ENCODE measurements at regions not wholly inside any gene's neighbourhood (a gene's known extent, or its start where the extent isn't known, plus 50 kb on each side); places are given as distances from the start of the nearest gene placed in this dataset.
"Not testable (repeated sequence)": the region's sequence is repeated elsewhere in the genome, so short reads cannot be mapped to it uniquely, and the experiment has no call there.

DNA sequence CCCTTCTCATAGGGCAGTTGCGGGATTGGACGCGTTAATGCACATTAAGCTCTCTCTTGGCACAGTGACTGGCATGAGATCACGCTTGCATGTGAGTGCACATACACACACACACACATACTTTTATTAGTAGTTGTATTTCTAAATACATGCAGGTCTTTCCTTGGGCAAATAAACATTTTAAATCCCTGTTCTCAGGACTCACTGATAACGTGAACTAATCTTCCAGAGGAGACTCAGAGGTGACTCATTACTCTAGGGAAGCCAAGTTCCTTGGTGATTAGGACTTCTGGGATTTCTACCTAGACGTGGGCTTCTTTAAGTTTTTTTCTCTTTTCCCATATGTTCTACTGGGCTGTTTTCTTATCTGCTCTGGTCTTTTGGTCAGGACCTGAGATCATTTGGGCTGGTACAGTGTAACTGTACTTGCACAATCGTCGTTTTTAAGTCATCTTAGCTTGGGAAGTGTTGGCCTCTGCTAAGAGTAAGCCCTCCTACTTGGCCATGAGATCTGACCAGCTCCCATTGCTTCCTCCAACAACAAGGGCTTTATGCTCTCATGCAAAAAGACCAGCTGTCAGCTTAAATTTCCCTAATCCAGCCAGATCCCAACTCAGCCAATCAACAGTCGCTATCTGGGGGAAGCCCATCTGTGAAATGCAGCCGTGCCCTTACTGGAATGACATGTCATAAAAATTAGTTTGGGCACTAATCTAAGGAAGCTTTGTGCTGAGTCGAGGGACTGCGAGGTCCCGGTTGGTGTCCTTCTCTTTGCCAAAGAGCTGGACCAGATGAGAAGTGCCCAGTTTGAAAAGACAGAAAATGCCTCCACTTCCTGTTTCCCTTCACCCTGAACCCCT, 176.4 kb upstream of the ANKRD55 start:
- DNase-seq (ENCODE audit: low read depth in 4 of 4, low spot score in 3 of 4) = no peak

DNA sequence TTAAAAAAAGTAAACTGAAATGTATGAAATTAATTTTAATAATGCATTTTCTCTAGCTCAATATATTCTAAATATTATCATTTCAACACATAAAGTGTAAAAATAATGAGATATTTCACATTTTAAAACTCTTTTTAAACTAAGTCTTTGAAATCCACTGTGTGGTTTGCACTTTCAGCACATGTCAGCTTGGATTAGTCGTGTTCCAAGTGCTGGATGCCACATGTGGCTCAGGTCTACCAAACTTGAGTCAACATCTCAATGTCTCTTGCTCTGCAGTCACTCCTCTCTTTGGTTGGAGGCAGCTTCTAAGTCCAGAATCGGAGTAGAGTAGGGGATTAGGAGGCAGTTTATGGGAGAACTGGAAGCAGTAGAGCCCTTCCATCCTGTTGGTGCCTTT, 173.7 kb upstream of the ANKRD55 start:
- DNase-seq (ENCODE audit: low read depth in 4 of 4, low spot score in 3 of 4) = no peak

DNA sequence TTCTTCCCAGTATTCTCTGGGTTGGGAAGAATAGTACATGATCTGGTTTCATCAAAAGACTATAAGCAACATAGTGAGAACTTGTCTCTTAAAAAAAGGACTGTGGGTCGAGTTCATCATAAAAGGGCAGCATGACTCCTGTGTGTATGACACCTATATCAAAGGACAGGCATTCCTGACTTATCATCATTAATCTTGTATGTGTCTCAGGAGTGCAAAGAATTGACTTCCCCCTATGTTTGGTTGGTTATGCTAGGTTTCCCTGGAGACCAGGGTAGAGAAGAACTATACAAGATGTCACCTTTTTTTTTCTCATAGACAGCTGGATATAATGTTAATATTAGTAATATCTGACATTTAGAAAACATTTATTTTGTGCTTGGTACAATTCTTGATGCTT, 173.1 kb upstream of the ANKRD55 start:
- DNase-seq (ENCODE audit: low read depth in 4 of 4, low spot score in 3 of 4) = no peak

DNA sequence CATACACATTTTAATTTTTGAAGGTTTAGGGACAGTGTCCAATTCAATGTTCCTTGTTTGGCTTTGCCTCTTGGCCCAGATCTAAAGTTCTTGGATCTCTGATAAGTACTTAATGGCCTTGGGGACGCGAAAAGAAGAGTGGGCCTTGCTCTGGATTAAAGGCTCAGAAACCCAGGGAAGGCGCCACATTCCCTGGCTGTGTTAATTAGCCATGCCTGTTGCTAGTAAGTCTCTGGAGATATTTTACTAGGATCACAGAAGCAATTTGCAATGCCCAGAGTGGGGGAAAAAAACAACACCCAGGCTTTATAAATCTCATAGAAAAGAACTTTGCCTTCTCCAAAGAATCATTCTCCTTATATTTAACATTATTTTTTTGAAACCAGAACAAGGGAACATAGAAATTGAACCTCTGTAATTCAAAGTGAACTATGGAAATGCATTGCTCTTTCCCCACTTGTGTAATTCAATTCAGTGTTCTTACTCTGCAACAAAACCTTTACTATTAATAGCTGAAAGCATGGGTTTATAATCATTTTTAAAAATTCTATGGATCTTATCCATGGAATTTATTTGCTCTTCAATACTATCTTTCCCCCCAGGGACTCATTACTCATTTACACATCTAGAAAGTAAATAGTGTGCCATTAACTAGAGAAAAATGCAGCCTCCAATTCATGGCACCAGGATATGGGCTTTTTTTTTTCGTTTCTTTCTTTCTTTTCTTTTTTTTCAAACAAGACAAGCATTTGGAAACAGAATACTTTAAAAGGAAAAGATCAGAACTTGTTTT, 172.2 kb upstream of the ANKRD55 start:
- no peak for DNase-seq (ENCODE audit: low read depth in 4 of 4, low spot score in 3 of 4)

DNA sequence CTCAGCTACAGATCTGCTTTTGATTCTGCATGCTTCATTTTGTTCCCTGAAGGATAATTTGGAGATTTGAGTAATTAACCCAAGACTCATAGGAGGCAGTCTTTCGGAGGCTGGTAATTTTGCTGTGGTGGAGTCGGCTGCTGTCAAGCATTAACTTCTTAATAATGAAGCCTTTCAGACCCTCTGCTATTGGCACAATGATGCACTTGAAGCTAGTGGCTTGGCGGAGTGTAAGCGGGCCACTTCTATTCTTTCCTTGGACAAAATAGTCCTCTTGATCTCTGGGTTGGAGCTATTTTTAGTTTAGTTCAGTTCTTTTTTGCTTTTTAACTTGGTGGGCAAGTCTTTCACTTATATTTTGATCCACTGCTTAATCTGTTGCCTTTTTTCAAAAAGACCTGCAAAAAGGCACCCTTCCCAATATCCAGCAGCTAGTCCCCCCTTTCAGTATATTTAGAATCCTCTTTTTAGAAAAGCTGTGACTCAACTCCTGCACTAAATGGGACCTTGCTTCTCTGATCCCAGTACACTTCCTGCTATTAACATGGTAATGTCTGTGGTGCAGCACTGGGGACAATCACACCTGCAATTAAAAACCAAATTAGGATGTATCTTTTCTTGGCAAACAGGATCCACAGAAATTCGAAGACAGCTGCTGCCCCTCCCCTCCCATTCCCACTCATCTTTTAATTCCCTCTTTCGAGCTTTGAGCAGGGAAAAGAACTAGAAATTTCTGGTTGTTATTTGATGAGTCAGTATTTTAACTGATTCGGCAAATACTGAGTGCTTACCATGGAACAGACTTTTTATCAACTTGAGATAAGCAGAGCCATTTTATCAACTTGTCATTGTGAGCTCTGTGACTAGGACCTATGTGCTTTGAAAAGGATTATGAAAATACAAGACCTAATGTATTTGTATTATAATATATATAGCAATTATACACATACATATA, 169.4 kb upstream of the ANKRD55 start:
- DNase-seq (ENCODE audit: low read depth in 4 of 4, low spot score in 3 of 4) = no peak

DNA sequence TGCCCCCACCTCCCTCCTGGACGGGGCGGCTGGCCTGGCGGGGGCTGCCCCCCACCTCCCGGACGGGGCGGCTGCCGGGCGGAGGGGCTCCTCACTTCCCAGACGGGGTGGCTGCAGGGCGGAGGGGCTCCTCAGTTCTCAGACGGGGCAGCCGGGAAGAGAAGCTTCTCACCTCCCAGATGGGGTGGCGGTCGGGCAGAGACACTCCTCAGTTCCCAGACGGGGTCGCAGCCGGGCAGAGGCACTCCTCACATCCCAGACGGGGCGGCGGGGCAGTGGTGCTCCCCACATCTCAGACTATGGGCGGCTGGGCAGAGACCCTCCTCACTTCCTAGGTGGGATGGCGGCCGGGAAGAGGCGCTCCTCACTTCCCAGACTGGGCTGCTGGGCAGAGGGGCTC, 164.7 kb upstream of the ANKRD55 start:
- not testable (repeated sequence) for DNase-seq (ENCODE audit: low read depth in 4 of 4, low spot score in 3 of 4)

DNA sequence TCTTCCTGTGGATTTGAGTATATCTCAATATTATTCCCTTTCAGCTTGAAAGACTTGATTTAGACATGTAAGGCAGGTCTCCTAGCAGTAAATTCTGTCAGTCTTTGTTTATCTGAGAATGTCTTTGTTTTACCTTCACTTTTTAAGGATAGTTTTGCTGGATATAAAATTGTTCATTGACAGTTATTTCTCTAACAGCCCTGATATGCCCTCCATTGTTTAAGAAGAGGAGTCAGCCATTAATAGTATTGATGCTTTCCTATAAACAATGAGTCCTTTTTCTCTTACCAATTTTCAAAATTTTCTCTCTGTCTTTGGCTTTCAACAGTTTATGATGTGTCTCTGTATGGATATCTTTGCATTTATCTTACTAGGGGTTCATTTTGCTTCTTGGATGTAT, 163.5 kb upstream of the ANKRD55 start:
- no peak for DNase-seq (ENCODE audit: low read depth in 4 of 4, low spot score in 3 of 4)

DNA sequence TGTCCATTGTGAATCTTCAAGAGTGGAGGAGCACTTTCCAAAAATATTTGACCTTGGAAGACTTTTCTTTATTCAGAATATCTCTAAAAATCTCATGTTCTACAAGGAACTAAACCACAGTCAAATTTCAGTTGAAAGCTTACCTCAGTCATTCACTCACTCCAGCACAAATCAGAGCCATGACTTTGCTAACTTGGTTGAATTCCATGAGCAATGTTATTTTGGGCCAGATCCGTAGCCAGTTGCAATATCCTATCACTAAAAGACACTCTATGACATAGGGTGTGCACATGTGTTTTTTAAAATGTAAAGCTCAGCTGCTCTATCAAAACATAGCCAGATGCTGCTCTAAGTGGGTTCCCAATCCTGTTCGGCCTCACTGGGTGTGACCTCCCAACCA, 156.1 kb upstream of the ANKRD55 start:
- DNase-seq (ENCODE audit: low read depth in 4 of 4, low spot score in 3 of 4) = no peak

DNA sequence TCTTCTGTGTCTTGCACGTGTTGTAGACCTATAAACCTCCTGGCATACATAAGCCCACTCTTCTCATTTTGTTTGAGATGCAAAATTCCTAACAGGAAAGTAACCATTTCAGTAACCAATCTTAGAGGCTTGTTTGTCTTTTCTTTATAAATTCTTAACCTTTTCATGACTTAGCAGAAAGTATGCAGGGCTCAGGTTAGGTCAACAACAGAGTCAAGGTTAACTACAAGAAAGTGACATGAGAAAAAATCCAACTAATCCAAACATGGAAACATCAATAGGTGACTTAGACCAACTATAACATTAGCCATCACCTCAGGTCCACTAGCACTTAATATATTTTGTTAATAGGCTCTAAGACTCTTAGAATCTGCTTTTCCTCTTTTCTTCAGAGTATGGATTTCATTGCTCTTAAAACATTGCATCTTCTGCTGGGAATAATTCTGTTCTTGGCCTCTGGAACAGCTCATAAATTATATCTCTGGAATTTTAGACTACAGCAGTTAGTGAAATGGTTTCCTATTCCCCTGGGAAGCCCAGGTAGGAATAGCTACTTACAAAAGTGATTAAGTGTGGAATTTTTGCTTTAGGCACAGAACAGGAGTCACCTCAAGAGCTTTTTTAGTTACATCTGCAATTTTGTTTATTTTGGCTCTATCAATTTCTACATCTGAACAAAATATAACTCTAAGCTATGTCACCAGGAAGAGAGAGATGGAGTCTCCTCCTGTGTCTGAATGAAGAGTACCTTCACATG, 155.3 kb upstream of the ANKRD55 start:
- no peak for DNase-seq (ENCODE audit: low read depth in 4 of 4, low spot score in 3 of 4)

DNA sequence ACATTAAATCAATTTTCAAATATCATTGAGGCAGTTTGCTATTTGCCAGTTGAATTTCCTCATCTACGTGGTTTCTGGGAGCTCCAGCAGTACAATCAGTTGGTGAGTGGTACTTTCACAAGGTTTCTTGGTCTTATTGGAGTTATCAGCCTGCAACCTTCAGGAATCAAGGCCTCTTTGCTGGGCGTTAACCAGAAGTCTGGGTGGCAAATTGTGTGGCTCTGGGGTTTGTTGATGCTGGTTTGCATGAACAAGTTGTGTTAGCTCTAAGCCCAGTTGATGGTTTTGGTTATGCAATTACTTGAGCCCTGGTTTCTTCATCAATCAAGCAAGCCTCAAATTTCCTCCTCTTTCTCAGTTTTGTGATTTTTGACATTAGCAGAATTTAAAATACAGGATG, 152.9 kb upstream of the ANKRD55 start:
- no peak for DNase-seq (ENCODE audit: low read depth in 4 of 4, low spot score in 3 of 4)

DNA sequence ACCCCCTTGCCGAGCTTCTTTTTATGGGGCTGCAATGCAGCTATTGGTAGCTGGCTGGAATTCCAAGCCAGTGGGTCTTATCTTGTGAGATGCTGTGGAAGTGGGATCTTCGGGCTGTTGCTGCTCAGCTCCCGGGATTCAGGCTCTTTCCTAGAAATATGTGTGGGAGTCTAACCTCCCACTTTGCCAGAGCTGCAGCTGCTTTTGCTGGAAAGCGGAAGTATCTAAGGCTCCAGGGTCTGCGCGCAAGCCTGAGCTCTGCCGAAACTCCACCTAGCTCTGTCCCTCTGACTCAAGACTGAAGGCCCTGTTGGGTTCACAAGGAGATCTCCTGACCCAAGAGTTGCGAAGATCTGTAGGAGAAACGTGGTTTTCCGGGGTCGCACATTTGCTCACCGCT, 151.1 kb upstream of the ANKRD55 start:
- DNase-seq (ENCODE audit: low read depth in 4 of 4, low spot score in 3 of 4) = no peak

DNA sequence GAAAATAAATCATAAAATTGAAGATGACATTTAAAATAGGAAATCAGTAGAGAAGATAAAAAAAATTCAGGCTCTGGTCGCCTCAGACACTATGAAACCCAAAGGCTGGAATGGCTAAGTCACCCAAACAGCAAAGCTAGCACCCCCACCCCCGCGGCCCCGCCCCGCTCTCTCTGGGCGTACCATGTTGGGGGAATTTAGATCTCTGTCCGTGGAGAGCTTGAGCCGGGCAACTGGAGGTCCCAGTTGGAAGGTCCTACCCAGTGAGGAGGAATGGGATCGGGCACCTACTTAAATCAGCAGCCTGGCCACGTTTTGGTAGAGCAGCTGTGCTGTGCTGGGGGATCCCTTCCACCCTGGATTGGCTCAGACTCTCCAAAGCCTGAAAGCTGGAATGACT, 150.6 kb upstream of the ANKRD55 start:
- DNase-seq (ENCODE audit: low read depth in 4 of 4, low spot score in 3 of 4) = no peak

DNA sequence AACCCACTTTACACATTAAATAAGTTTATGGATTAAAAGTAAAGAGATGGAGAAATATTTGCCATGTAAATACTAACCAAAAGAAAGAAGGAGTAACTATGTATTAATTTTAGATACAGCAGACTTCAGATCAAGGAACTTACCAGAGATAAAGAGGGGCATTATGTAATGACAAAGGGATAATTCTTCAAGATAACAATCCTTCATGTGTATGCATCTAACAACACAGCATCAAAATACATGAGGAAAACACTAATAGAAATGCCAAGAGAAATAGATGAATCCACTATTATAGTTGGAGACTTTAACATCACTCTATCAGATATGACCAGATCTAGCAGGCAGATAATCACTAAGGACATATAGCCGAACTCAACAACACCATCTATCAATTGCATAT, 149.8 kb upstream of the ANKRD55 start:
- DNase-seq (ENCODE audit: low read depth in 4 of 4, low spot score in 3 of 4) = no peak

DNA sequence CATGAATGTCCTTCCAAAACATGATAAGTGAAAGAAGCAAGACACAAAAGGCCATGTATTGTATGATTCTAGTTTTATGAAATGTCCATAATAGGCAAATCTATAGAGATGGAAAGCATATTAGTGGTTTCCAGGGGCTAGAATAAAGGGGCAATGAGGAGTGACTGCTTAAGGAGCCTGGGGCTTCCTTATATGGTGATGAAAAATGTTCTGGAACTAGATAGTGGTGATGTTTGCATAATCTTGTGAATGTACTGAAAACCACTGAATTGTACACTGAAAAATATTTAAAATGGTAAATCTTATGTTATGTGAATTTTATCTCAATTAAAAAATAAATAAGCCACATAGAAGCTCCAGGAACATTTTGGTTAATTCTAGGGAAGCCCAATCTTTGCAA, 144.4 kb upstream of the ANKRD55 start:
- no peak for DNase-seq (ENCODE audit: low read depth in 4 of 4, low spot score in 3 of 4)

DNA sequence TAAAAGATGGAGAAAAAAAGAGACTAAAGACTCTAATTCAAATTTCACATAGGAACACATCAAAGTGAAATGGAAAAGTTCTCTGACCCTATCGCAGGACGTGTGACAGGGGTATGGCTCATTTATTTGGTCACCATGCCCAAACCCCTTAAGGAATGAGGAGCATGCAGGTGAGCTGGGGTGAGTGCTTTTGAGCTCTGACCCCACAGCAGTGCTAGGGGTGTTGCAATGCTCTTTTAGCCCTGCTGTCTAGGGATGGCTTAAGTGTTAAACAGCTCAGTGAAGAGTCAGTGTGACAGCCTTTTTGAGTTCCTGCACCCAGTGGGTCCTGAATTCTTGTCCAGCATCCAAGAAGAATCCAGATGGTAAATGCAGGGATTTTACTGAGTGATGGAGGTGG, 143.0 kb upstream of the ANKRD55 start:
- DNase-seq (ENCODE audit: low read depth in 4 of 4, low spot score in 3 of 4) = no peak

DNA sequence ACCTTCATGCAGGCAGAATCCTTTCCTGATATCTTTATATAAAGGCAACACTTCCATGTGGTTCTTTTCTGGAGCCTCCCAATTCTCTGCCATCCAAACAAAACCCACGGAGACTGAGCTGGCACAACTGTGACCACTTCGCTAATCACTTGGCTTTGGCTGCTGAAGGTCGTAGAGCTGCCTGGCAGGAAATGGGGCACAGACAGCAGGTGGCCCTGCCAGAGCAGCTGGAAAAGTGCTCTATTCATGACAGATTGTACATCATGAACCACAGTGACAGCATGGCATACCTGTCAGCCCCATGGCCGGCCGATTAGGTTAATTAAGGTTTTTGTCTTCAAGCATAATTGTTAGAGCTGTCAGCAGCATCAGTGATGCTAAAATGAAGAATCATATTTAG, 141.9 kb upstream of the ANKRD55 start:
- DNase-seq (ENCODE audit: low read depth in 4 of 4, low spot score in 3 of 4) = no peak

DNA sequence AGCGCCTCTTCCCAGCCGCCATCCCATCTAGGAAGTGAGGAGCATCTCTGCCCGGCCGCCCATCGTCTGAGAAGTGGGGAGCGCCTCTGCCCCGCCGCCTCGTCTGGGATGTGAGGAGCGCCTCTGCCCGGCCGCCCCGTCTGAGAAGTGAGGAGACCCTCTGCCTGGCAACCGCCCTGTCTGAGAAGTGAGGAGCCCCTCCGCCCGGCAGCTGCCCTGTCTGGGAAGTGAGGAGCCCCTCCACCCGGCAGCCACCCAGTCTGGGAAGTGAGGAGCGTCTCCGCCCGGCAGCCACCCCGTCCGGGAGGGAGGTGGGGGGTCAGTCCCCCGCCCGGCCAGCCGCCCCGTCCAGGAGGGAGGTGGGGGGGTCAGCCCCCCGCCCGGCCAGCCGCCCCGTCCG, 139.4 kb upstream of the ANKRD55 start:
- DNase-seq (ENCODE audit: low read depth in 4 of 4, low spot score in 3 of 4) = not testable (repeated sequence)

DNA sequence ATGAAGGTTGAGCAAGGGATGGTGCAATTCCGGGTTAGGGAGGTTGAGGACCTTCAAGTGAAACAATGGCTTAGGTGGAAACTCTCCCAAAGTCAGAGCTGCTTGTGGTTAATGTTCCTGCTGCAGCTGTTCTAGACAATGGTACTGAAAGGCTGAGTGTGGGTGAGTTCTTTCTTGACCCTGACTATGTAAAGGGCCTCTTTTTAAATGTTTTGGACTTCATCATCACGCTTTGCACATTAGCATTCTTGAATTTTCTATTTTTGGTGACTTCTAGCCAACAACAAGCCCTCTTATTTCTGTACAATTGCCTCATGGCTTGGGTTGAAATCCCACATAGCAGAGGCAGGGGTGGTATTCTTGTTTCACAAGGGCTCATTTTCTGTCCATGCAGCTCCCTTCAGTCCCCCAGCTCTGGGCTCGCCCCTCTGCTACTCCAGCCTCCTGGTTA, 136.3 kb upstream of the ANKRD55 start:
- no peak for DNase-seq (ENCODE audit: low read depth in 4 of 4, low spot score in 3 of 4)

DNA sequence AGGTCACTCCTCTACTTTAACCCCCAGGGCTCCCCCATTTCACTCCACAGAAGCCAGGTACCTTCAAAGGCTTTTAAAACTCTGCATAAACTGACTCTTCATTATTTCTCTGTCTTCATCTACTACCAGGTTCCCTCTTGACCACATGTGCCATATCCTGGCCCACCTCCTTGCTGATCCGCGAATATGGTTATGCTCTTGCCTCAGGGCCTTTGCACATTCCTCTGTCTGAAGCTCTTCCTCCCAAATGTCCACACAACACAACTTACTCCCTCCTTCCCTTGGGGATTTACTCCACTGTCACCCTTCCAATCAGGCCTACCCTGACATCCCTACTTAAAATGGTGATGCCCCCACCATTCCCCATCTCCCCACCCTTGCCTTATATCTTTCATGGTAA, 134.6 kb upstream of the ANKRD55 start:
- no peak for DNase-seq (ENCODE audit: low read depth in 4 of 4, low spot score in 3 of 4)

DNA sequence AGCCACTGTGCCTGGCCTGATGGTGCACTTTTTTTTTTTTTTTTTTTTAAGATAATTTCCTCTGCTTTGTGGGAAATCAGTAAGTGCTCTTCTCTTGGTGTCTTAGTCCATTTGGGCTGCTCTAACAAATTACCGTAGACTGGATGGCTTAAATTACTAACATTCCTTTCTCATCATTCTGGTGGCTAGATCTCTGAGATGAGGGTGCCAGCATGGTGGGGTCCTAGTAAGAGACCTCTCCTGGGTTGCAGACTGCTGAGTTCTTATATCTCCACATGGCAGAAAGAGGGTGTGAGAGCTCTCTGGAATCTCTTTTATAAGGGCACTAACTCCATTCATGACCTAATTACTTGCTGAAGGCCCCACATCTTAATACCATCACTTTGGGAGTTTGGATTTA, 133.9 kb upstream of the ANKRD55 start:
- DNase-seq (ENCODE audit: low read depth in 4 of 4, low spot score in 3 of 4) = no peak

Data from left renal pelvis (tissue), 4 donors.